Colonic mucosa (tissue), 4 donors: ENCODE measurements at regions not wholly inside any gene's neighbourhood (a gene's known extent, or its start where the extent isn't known, plus 50 kb on each side); places are given as distances from the start of the nearest gene placed in this dataset.

Experiments used
- DNase-seq: peaks from one replicate; pipeline ENCODE4 v3.0.0-alpha.2; 2020
- H3K27ac ChIP-seq: fragments of 200-600 bp; one replicate; pipeline ENCODE4 v1.8.0; 2021
- H3K27me3 ChIP-seq: fragments of 200-600 bp; one replicate; pipeline ENCODE4 v1.8.0; 2021
- H3K36me3 ChIP-seq: fragments of 200-600 bp; one replicate; pipeline ENCODE4 v1.8.0; 2021
- H3K4me1 ChIP-seq: fragments of 200-600 bp; one replicate; pipeline ENCODE4 v1.8.0; 2021; ENCODE audit warnings: mild to moderate bottlenecking
- H3K4me3 ChIP-seq: fragments of 200-600 bp; one replicate; pipeline ENCODE4 v1.8.0; 2021
- H3K9ac ChIP-seq, 2 donors: one replicate each; pipeline ENCODE4 v1.7.0; 2013; ENCODE audit warnings: control low read depth in 2 of 2, low read depth in 2 of 2, low read length in 2 of 2
- H3K9me3 ChIP-seq: fragments of 200-600 bp; one replicate; pipeline ENCODE4 v1.8.0; 2021
- intact Hi-C: fragments of 100-400 bp; cut with DNase I; formaldehyde crosslinking; loops from one replicate; pipeline ENCODE4 v1.14.1; 2022
- TF ChIP-seq, protein P1 (sequence below): fragments of 200-600 bp; IDR thresholded peaks from one replicate; pipeline ENCODE4 v1.8.0; 2022; ENCODE audit warnings: antibody characterized with exemption, mild to moderate bottlenecking
- donor health status: healthy.
- donor health status: DM: no; HTN: no; CAD: no.
- donor health status: DM: no; HTN: no; CAD: no.

GRCh38 chr7:132650498-132650897 is 74.2 kb upstream of the PLXNA4 start:
- Histone ChIP-seq H3K36me3 (no peaks in the 10 kb centered on the region), H3K27me3 (no peaks in the 10 kb centered on the region), H3K27ac (no peak overlapping the region), H3K9me3 (no peaks in the 10 kb centered on the region), H3K4me3 (no peak overlapping the region), H3K9ac (no peak overlapping the region), H3K4me1 (no peaks in the 10 kb centered on the region)
- TF ChIP-seq, protein P1, sequence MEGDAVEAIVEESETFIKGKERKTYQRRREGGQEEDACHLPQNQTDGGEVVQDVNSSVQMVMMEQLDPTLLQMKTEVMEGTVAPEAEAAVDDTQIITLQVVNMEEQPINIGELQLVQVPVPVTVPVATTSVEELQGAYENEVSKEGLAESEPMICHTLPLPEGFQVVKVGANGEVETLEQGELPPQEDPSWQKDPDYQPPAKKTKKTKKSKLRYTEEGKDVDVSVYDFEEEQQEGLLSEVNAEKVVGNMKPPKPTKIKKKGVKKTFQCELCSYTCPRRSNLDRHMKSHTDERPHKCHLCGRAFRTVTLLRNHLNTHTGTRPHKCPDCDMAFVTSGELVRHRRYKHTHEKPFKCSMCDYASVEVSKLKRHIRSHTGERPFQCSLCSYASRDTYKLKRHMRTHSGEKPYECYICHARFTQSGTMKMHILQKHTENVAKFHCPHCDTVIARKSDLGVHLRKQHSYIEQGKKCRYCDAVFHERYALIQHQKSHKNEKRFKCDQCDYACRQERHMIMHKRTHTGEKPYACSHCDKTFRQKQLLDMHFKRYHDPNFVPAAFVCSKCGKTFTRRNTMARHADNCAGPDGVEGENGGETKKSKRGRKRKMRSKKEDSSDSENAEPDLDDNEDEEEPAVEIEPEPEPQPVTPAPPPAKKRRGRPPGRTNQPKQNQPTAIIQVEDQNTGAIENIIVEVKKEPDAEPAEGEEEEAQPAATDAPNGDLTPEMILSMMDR, result no peak
- DNase-seq, result no peak
- intact Hi-C loops, result no loop called here

GRCh38 chr7:132647311-132647710 is 71.0 kb upstream of the PLXNA4 start:
- no peak overlapping the region for H3K9ac ChIP-seq
- H3K27ac ChIP-seq, result no peak overlapping the region
- TF ChIP-seq, protein P1, result no peak
- intact Hi-C loops, result no loop called here
- H3K9me3 ChIP-seq, result no peaks in the 10 kb centered on the region
- H3K4me3 ChIP-seq, result no peak overlapping the region
- H3K36me3 ChIP-seq, result no peaks in the 10 kb centered on the region
- H3K4me1 ChIP-seq, result no peaks in the 10 kb centered on the region
- no peaks in the 10 kb centered on the region for H3K27me3 ChIP-seq
- no peak for DNase-seq

DNA sequence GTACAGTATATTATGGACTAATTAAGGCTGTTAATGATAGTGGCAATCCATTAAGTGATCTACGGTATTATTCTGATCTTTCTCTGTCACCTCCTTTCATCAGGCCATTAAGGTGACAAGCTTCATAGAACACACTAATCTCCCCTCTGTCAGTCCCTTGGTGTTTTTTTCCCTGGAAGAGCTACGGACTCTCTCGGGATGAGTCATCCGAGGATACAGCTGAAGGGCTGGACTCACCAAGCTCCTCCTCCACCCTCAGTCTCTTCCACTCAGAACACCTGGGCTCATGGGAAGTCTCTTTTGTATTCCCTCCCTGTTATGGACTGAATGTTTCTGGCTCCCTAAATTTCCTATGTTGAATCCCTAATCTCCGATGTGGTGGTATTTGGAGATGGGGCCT is 69.8 kb upstream of the PLXNA4 start:
- Histone ChIP-seq H3K9me3 (no peaks in the 10 kb centered on the region), H3K4me1 (no peaks in the 10 kb centered on the region), H3K4me3 (no peak overlapping the region), H3K27me3 (no peaks in the 10 kb centered on the region), H3K9ac (no peak overlapping the region), H3K27ac (no peak overlapping the region), H3K36me3 (no peaks in the 10 kb centered on the region)
- DNase-seq, result no peak
- intact Hi-C loops, result no loop called here
- TF ChIP-seq, protein P1, result no peak

- TF ChIP-seq, protein P1, result no peak
- Histone ChIP-seq H3K4me1 (no peaks in the 10 kb centered on the region), H3K27ac (no peak overlapping the region), H3K9ac (no peak overlapping the region), H3K4me3 (no peak overlapping the region), H3K9me3 (no peaks in the 10 kb centered on the region), H3K36me3 (no peaks in the 10 kb centered on the region), H3K27me3 (no peaks in the 10 kb centered on the region)
- DNase-seq, result no peak
- intact Hi-C loops, result no loop called here
Observed at GRCh38 chr7:132643302-132643701, 67.0 kb upstream of the PLXNA4 start.

DNA sequence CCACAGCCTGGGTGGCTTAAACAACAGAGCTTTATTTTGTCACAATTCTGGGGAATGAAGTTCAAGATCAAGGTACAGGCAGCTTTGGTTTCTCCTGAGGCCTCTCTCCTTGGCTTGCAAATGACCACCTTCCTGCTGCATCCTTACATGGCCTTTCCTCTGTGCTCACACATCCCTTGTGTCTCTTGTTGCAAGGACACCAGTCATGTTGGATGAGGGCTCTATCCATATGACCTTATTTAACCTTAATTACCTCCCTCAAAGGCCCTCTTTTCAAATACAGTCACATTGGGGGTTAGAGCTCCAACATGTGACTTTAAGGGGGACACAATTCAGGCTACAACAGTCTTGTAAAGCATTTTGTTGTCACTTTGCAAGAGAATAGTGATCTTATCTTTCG is 65.0 kb upstream of the PLXNA4 start:
- TF ChIP-seq, protein P1, result no peak
- DNase-seq, result no peak
- Histone ChIP-seq H3K27me3 (no peaks in the 10 kb centered on the region), H3K4me1 (no peaks in the 10 kb centered on the region), H3K36me3 (no peaks in the 10 kb centered on the region), H3K9ac (no peak overlapping the region), H3K27ac (no peak overlapping the region), H3K4me3 (no peak overlapping the region), H3K9me3 (no peaks in the 10 kb centered on the region)
- intact Hi-C loops, result no loop called here

- Histone ChIP-seq H3K36me3 (no peaks in the 10 kb centered on the region), H3K4me3 (no peak overlapping the region), H3K27me3 (no peaks in the 10 kb centered on the region), H3K9me3 (no peaks in the 10 kb centered on the region), H3K9ac (no peak overlapping the region), H3K27ac (no peak overlapping the region), H3K4me1 (no peaks in the 10 kb centered on the region)
- TF ChIP-seq, protein P1, result no peak
- intact Hi-C loops, result no loop called here
- DNase-seq, result no peak
Observed at GRCh38 chr7:132639983-132640382, 63.7 kb upstream of the PLXNA4 start.
